ENCODE measurements at regions not wholly inside any gene's neighbourhood (a gene's known extent, or its start where the extent isn't known, plus 50 kb on each side); places are given as distances from the start of the nearest gene placed in this dataset.

DNA sequence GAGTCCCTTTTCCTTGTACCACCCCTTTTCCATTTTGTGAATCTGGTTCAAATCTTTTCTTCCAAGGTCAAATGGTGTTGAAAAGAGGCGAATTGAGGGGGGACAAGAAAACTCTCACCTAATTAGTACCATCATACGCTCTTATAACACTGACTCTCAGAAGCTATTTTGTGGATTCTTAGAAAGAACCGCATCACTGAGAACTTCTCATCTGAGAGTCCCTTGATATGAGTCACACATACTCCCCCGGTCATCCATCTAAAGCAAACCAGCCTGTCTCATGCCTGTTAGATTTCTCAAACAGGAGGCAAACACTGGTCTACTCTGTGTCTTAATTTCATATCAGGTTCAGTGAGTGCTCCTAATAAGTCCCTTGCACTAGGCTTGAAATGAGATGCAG is 76.5 kb upstream of the SPRED1 start:
- Histone ChIP-seq H4K20me1 (ENCODE audit: insufficient read depth) (no peaks in the 10 kb centered on the region), H2AFZ (ENCODE audit: low read depth) (no peak overlapping the region), H3K27ac (ENCODE audit: low read depth in 2 of 2, low read length in 1 of 2) (no peak overlapping the region), H3K4me1 (ENCODE audit: control insufficient read depth in 1 of 2, insufficient read depth in 2 of 2, low read depth in 1 of 2, low read length in 1 of 2) (no peaks in the 10 kb centered on the region), H3K9me2 (no peaks in the 10 kb centered on the region), H3K9ac (no peak overlapping the region), H3K79me2 (ENCODE audit: insufficient read depth) (no peaks in the 10 kb centered on the region), H3K4me2 (peak overlapping the region; percentile 14; the same call in 1 of the 2 replicates), H3K9me3 (no peaks in the 10 kb centered on the region), H3K36me3 (replicated peaks in 1 of 2; ENCODE audit: control insufficient read depth in 1 of 2, insufficient read depth in 2 of 2, low read length in 1 of 2) (no peaks in the 10 kb centered on the region), H3K4me3 (ENCODE audit: low read depth in 2 of 2, low read length in 1 of 2) (no peak overlapping the region), H3F3A (replicated peaks; ENCODE audit: insufficient read depth) (peaks cover 3% of the 10 kb centered on the region), H3K27me3 (ENCODE audit: insufficient read depth) (no peaks in the 10 kb centered on the region)
- ChIA-PET CTCF (no interaction called here), POLR2A (no interaction called here)
- 38% methylated on average over 4 of the region's 4 CpGs for WGBS (ENCODE audit: low lambda C conversion rate)
- TF ChIP-seq NRF1 (IDR thresholded peaks at IDR 0.05; ENCODE audit: low read depth, low read length), result no peak
- TF ChIP-seq, protein P1, sequence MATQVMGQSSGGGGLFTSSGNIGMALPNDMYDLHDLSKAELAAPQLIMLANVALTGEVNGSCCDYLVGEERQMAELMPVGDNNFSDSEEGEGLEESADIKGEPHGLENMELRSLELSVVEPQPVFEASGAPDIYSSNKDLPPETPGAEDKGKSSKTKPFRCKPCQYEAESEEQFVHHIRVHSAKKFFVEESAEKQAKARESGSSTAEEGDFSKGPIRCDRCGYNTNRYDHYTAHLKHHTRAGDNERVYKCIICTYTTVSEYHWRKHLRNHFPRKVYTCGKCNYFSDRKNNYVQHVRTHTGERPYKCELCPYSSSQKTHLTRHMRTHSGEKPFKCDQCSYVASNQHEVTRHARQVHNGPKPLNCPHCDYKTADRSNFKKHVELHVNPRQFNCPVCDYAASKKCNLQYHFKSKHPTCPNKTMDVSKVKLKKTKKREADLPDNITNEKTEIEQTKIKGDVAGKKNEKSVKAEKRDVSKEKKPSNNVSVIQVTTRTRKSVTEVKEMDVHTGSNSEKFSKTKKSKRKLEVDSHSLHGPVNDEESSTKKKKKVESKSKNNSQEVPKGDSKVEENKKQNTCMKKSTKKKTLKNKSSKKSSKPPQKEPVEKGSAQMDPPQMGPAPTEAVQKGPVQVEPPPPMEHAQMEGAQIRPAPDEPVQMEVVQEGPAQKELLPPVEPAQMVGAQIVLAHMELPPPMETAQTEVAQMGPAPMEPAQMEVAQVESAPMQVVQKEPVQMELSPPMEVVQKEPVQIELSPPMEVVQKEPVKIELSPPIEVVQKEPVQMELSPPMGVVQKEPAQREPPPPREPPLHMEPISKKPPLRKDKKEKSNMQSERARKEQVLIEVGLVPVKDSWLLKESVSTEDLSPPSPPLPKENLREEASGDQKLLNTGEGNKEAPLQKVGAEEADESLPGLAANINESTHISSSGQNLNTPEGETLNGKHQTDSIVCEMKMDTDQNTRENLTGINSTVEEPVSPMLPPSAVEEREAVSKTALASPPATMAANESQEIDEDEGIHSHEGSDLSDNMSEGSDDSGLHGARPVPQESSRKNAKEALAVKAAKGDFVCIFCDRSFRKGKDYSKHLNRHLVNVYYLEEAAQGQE (IDR thresholded peaks at IDR 0.05; ENCODE audit: low read depth, low read length), result no peak
- 0 out of 2 replicates have a peak, but pooled peaks have one; percentile 11 for TF ChIP-seq TCF12 (IDR thresholded peaks at IDR 0.05)
- peak; percentile 50; the same call in 1 of the 2 replicates for TF ChIP-seq JUND (IDR thresholded peaks at IDR 0.05)
- TF ChIP-seq FOSL2 (IDR thresholded peaks at IDR 0.05; ENCODE audit: borderline replicate concordance, low read depth), result peak; percentile 66; the same call in 1 of the 2 replicates
- TF ChIP-seq, protein P2, sequence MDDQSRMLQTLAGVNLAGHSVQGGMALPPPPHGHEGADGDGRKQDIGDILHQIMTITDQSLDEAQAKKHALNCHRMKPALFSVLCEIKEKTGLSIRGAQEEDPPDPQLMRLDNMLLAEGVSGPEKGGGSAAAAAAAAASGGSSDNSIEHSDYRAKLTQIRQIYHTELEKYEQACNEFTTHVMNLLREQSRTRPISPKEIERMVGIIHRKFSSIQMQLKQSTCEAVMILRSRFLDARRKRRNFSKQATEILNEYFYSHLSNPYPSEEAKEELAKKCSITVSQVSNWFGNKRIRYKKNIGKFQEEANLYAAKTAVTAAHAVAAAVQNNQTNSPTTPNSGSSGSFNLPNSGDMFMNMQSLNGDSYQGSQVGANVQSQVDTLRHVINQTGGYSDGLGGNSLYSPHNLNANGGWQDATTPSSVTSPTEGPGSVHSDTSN (IDR thresholded peaks at IDR 0.05), result peak; percentile 78
- no peak for TF ChIP-seq FOXM1 (IDR thresholded peaks at IDR 0.05; ENCODE audit: low read depth)
- no peak for DNase-seq

DNA sequence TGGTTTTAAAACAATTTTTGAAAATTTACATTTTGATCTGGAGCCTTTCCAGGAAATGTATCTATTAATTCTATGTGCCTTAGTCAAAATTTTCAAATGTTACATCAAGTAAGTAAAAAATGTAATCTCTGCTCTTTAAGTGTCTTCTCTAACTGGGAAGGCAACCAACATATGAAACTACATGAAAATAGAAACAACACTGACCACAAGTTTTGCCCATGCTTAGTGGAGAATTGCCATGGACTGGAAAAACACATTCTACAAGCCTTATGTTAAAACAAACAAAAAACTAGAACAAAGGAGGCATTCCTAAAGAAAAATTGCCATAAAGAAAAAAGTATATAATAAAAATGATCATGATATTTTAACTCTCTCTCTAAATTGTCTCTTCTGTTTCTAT is 75.9 kb upstream of the SPRED1 start:
- H3K9ac ChIP-seq, result no peak overlapping the region
- no peak overlapping the region; the same call in 1 of the 2 replicates for H2AFZ ChIP-seq (ENCODE audit: low read depth)
- no peaks in the 10 kb centered on the region for H4K20me1 ChIP-seq (ENCODE audit: insufficient read depth)
- no peak overlapping the region for H3K27ac ChIP-seq (ENCODE audit: low read depth in 2 of 2, low read length in 1 of 2)
- DNase-seq, result no peak
- H3K79me2 ChIP-seq (ENCODE audit: insufficient read depth), result no peaks in the 10 kb centered on the region
- no peaks in the 10 kb centered on the region for H3K9me3 ChIP-seq
- no peaks in the 10 kb centered on the region for H3K36me3 ChIP-seq (replicated peaks in 1 of 2; ENCODE audit: control insufficient read depth in 1 of 2, insufficient read depth in 2 of 2, low read length in 1 of 2)
- ChIA-PET CTCF (no interaction called here), POLR2A (no interaction called here)
- no peak overlapping the region for H3K4me3 ChIP-seq (ENCODE audit: low read depth in 2 of 2, low read length in 1 of 2)
- H3K4me2 ChIP-seq, result peak overlapping the region; percentile 14; the same call in 1 of the 2 replicates
- TF ChIP-seq MEF2A (IDR thresholded peaks at IDR 0.05; ENCODE audit: borderline replicate concordance, low read depth) (no peak), SMC3 (IDR thresholded peaks at IDR 0.05; ENCODE audit: low read depth, low read length) (no peak), FOXM1 (IDR thresholded peaks at IDR 0.05; ENCODE audit: low read depth) (no peak)
- TF ChIP-seq, protein P3, sequence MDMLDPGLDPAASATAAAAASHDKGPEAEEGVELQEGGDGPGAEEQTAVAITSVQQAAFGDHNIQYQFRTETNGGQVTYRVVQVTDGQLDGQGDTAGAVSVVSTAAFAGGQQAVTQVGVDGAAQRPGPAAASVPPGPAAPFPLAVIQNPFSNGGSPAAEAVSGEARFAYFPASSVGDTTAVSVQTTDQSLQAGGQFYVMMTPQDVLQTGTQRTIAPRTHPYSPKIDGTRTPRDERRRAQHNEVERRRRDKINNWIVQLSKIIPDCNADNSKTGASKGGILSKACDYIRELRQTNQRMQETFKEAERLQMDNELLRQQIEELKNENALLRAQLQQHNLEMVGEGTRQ (IDR thresholded peaks at IDR 0.05; ENCODE audit: borderline replicate concordance, low read depth, low read length), result no peak
- H3F3A ChIP-seq (replicated peaks; ENCODE audit: insufficient read depth), result peaks cover 3% of the 10 kb centered on the region
- no peaks in the 10 kb centered on the region for H3K27me3 ChIP-seq (ENCODE audit: insufficient read depth)
- no peaks in the 10 kb centered on the region for H3K9me2 ChIP-seq
- no peaks in the 10 kb centered on the region for H3K4me1 ChIP-seq (ENCODE audit: control insufficient read depth in 1 of 2, insufficient read depth in 2 of 2, low read depth in 1 of 2, low read length in 1 of 2)

All from SK-N-SH (cell line).